PC-9 (cell line): ENCODE measurements at regions not wholly inside any gene's neighbourhood (a gene's known extent, or its start where the extent isn't known, plus 50 kb on each side); places are given as distances from the start of the nearest gene placed in this dataset.

Experiments
- BruUV-seq: library from RNA; stranded (reverse); fragments of 400-500 nt; replicated peaks from 2 replicates; lab custom pipeline; 2021; lab: Mats Ljungman, UMichigan
- CTCF ChIA-PET: fragments of 300-600 bp; sonication (Branson Sonifier 250); formaldehyde crosslinking; loops from one replicate; lab custom pipeline; 2022; ENCODE audit warnings: antibody characterized with exemption; lab: Charles Lee
- POLR2A ChIA-PET: fragments of 300-600 bp; sonication (Branson Sonifier 250); formaldehyde crosslinking; loops from one replicate; lab custom pipeline; 2022; ENCODE audit warnings: antibody characterized with exemption; ENCODE audit not compliant: unreplicated experiment; lab: Charles Lee
- DNase-seq, 2 experiments: peaks; one replicate each; pipeline versions ENCODE4 v3.0.0 to v3.0.0-alpha.2; 2015 to 2022; ENCODE audit warnings: mixed read lengths in 1 of 2
- H2AFZ ChIP-seq: fragments of 200-600 bp; sonication (generic); 2 replicates; pipeline ENCODE4 v1.8.1; 2017; ENCODE audit warnings: antibody characterized with exemption
- H3F3A ChIP-seq: fragments of 200-600 bp; sonication (generic); 2 replicates; pipeline ENCODE4 v1.8.1; 2017; ENCODE audit warnings: antibody characterized with exemption, mild to moderate bottlenecking, low read depth; ENCODE audit not compliant: insufficient read depth
- H3K27ac ChIP-seq: fragments of 200-600 bp; sonication (generic); 2 replicates; pipeline ENCODE4 v1.6.1; 2016; ENCODE audit warnings: mixed run types
- H3K27me3 ChIP-seq: fragments of 200-600 bp; sonication (generic); 2 replicates; pipeline ENCODE4 v1.6.1; 2016; ENCODE audit warnings: low read depth, mixed run types; ENCODE audit not compliant: insufficient read depth
- H3K36me3 ChIP-seq: fragments of 200-600 bp; sonication (generic); 2 replicates; pipeline ENCODE4 v1.6.1; 2016; ENCODE audit warnings: low read depth, mixed run types
- H3K4me1 ChIP-seq: fragments of 200-600 bp; sonication (generic); replicated peaks from 2 replicates; pipeline ENCODE4 v1.6.1; 2016; ENCODE audit warnings: mixed run types; ENCODE audit not compliant: insufficient read depth
- H3K4me2 ChIP-seq: fragments of 200-600 bp; sonication (generic); 2 replicates; pipeline ENCODE4 v1.6.1; 2017; ENCODE audit warnings: mixed run types
- H3K4me3 ChIP-seq: fragments of 200-600 bp; sonication (generic); 2 replicates; pipeline ENCODE4 v1.6.1; 2016; ENCODE audit warnings: mixed run types
- H3K79me2 ChIP-seq: fragments of 200-600 bp; sonication (generic); 2 replicates; pipeline ENCODE4 v1.6.1; 2017; ENCODE audit warnings: low read depth, mixed run types
- H3K9me2 ChIP-seq: fragments of 200-600 bp; sonication (generic); 2 replicates; pipeline ENCODE4 v1.8.1; 2017; ENCODE audit warnings: mild to moderate bottlenecking; ENCODE audit not compliant: insufficient read depth
- H3K9me3 ChIP-seq: fragments of 200-600 bp; sonication (generic); 2 replicates; pipeline ENCODE4 v1.8.1; 2016; ENCODE audit warnings: low read depth; ENCODE audit not compliant: insufficient read depth
- H4K20me1 ChIP-seq: fragments of 200-600 bp; sonication (generic); 2 replicates; pipeline ENCODE4 v1.8.1; 2017; ENCODE audit not compliant: insufficient read depth
- CTCF ChIP-seq: fragments of 200-600 bp; sonication (generic); conservative IDR thresholded peaks from 2 replicates; pipeline ENCODE4 v1.6.1; 2017; ENCODE audit warnings: mixed run types, antibody characterized with exemption, mild to moderate bottlenecking, moderate library complexity
- EZH2 ChIP-seq: fragments of 200-600 bp; sonication (generic); IDR thresholded peaks from 2 replicates; pipeline ENCODE4 v1.8.0; 2017; ENCODE audit warnings: antibody characterized with exemption, low read depth
- intact Hi-C: fragments of 100-400 bp; cut with micrococcal nuclease; formaldehyde crosslinking; loops from one replicate; pipeline ENCODE4 v1.10.0; 2022; ENCODE audit not compliant: unreplicated experiment

DNA sequence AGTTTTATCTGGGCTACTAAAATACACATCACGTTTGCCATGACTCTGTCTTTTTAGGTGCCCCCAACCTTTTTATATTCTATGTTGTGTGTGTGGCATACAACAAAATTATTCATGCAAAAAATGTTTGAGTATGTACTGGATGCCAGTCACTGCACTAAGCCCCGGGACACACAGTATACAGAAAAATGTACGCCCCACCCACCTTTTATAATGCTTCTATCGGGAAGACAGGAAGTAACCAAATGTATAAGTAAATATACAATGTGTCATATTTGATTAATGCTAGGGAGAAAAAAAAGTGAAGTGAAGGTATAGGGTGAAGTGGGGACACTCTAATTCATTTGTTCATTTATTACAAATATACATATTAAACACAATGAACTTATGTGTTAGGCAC, 503.4 kb upstream of the MDFIC2 start:
- Histone ChIP-seq H3K9me2 (no peaks in the 10 kb centered on the region), H3K79me2 (no peaks in the 10 kb centered on the region), H3K27me3 (no peaks in the 10 kb centered on the region), H3K36me3 (no peaks in the 10 kb centered on the region), H3K4me2 (no peak overlapping the region), H2AFZ (no peak overlapping the region), H3F3A (no peaks in the 10 kb centered on the region), H3K4me3 (no peak overlapping the region), H3K27ac (no peak overlapping the region), H4K20me1 (no peaks in the 10 kb centered on the region), H3K4me1 (no peaks in the 10 kb centered on the region), H3K9me3 (no peaks in the 10 kb centered on the region)
- BruUV-seq, result no TSS peak
- no peak for TF ChIP-seq CTCF
- no peak for TF ChIP-seq EZH2
- no peak for DNase-seq
- ChIA-PET POLR2A (no interaction called here), CTCF (no interaction called here)
- intact Hi-C loops, result no loop called here

DNA sequence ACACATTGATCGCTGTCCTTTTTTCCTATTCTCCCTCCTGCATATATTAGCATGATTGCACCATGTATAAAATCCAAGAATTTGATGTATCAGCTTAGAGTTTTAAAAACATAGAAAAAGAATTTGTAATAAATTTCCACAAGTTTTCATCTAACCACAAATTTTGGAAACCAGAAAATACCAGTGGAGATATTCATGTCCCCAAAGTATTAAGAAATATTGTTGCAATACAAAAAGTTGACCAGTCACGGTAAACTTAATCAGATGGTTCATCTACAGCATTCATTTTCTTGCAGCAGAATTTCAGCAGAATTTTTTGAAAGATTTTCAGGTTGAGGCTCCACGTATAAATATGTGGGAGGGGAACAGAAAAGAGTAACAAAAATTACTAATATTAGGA, 500.9 kb upstream of the MDFIC2 start:
- Histone ChIP-seq H3F3A (no peaks in the 10 kb centered on the region), H2AFZ (no peak overlapping the region), H3K4me3 (no peak overlapping the region), H3K79me2 (no peaks in the 10 kb centered on the region), H3K27me3 (no peaks in the 10 kb centered on the region), H3K9me2 (no peaks in the 10 kb centered on the region), H3K4me1 (no peaks in the 10 kb centered on the region), H3K9me3 (no peaks in the 10 kb centered on the region), H3K36me3 (no peaks in the 10 kb centered on the region), H4K20me1 (no peaks in the 10 kb centered on the region), H3K4me2 (no peak overlapping the region), H3K27ac (no peak overlapping the region)
- CTCF ChIA-PET, result no interaction called here
- POLR2A ChIA-PET, result no interaction called here
- BruUV-seq, result no TSS peak
- DNase-seq, result no peak
- TF ChIP-seq CTCF (no peak), EZH2 (no peak)
- intact Hi-C loops, result no loop called here

DNA sequence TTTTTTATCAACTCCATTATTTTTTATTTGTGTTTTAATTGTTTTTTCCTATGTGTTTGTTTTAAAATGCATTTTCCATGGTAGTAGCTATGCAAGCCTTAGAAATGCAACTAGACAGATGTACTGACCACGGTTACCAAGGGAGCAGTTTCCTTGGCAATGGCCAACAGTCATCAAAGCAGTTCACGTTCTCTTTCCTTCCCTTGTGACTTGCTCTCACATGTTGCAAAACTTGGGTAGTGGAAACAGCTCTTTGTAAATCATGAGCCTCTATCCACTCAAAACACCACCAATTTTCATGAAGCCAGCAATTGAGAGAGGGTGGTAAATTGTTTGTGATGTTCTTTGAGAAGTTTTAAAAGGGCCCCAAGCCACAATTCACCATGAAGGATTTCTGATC, 499.4 kb upstream of the MDFIC2 start:
- no peak for TF ChIP-seq EZH2
- TF ChIP-seq CTCF, result no peak
- POLR2A ChIA-PET, result no interaction called here
- no peaks in the 10 kb centered on the region for H3K9me3 ChIP-seq
- H2AFZ ChIP-seq, result no peak overlapping the region
- H3F3A ChIP-seq, result no peaks in the 10 kb centered on the region
- H3K27ac ChIP-seq, result no peak overlapping the region
- H4K20me1 ChIP-seq, result no peaks in the 10 kb centered on the region
- H3K36me3 ChIP-seq, result no peaks in the 10 kb centered on the region
- no peaks in the 10 kb centered on the region for H3K27me3 ChIP-seq
- CTCF ChIA-PET, result no interaction called here
- H3K4me3 ChIP-seq, result no peak overlapping the region
- H3K9me2 ChIP-seq, result no peaks in the 10 kb centered on the region
- intact Hi-C loops, result no loop called here
- no peak for DNase-seq
- H3K4me2 ChIP-seq, result no peak overlapping the region
- BruUV-seq, result no TSS peak
- H3K4me1 ChIP-seq, result no peaks in the 10 kb centered on the region
- no peaks in the 10 kb centered on the region for H3K79me2 ChIP-seq
